Stimulated activated CD4-positive, alpha-beta T cell treated with anti-CD3 and anti-CD28 coated beads, TNF-alpha, amount 100 ng/mL, for 4 hours (primary cell): ENCODE measurements at regions not wholly inside any gene's neighbourhood (a gene's known extent, or its start where the extent isn't known, plus 50 kb on each side); places are given as distances from the start of the nearest gene placed in this dataset.

Source experiments
- DNase-seq, 3 experiments: peaks; one replicate each; pipeline ENCODE4 v3.0.0-alpha.2; 2020; ENCODE audit warnings: low read depth in 3 of 3

DNA sequence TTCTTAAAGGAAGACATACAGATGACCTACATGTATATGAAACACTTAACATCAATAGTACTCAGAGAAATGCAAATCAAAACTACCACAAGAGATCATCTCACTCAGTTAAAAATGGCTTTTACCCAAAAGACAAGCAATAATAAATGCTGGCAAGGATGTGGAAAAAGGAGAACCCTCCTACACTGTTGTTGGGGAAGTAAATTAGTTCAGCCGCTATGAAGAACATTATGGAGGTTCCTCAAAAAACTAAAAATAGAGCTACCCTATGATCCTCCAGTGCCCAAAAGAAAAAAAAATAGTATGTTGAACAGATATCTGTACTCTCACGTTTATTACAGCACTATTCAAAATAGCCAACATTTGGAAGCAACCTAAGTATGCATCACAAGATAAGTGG lies 1579.4 kb upstream of the TMEFF2 start:
- no peak for DNase-seq

DNA sequence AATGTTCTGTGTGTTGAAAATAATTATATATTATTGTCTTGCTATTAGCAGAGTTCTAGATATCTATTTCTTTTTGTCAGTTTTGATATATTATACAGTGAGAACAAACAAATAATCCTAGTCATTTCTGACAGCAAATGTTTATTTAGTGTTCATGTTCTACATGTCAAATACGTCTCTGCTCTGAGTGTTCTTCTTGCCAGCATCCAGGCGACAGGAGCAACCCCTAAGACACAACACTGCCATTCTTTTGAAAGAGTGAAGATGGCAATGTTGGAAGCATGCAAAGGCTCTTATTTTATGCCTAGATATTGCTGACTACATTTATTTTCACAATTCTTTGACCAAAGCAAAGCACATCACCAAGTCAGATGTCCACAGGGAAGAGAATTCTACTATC lies 1556.6 kb upstream of the TMEFF2 start:
- no peak for DNase-seq

- DNase-seq, result no peak
Observed at GRCh38 chr2:193749485-193749884, 1554.8 kb upstream of the TMEFF2 start.

DNA sequence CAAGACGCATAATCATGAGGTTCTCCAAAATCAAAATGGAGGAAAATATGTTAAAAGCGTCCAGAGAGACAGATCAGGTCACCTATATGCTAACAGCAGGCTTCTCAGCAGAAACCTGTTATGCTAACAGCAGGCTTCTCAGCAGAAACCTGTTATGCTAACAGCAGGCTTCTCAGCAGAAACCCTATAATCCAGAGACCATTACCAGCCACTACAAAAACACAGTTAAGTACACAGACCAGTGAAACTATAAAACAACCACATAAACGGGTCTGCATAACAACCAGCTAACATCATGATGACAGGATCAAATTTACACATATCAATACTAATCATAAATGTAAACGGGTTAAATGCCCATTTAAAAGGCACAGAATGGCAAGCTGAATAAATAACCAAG lies 1548.4 kb upstream of the TMEFF2 start:
- DNase-seq, result no peak

DNA sequence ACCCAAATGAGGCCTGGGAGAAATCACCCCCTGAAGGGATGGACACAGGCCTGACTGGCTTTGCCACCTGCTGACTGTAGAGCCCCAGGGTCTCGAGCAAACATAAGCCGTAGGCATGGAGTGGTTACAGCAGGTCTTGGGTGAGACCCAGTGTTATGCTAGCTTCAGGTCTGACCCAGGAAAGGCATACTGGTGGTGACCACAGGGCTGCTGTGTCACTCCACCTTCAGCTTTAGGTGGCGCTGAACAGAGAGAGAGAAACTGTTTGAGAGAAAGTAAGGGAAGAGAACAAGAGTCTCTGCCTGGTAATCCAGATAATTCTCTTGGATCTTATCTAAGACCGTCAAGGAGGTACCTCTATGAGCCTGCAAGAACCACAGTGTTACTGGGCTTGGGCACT lies 1544.2 kb upstream of the TMEFF2 start:
- DNase-seq, result no peak

GRCh38 chr2:193712912-193713311 lies 1518.2 kb upstream of the TMEFF2 start:
- DNase-seq, result no peak

DNA sequence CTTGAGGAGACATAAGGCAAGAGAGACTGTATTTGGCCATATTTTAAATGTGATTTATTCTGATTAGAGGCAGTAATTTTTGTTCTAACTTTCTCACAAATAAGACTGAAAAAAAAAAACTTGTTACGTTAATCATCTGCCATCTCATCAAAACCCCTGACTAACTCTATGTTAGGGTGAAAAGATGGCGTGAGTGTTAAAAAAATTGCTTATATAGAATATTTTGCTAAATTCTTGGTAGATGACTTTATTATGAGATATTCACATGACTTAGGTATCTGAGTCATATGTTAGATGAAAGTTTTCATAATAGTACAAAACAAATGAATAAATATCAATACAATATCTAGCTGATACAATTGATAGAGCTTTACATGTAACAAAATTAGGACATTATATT lies 1508.7 kb upstream of the TMEFF2 start:
- DNase-seq, result no peak

DNA sequence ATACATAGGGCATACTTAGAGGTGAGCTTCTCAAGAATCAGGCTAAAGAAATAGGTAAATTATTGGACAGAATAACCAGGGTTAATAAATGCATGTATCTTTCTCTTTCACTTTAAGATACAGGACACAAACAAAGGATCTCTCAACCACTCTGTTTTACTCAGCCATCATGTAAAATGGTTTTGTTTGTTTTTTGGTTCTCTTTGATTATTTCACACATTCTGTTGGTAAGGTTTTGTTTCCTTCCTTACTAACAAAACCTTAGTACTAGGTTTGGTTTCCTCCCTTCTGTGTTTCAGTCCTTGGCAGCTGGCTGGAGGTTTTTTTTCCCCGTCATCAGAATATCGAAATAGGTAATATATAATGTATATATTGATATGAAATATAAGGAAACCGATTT lies 1506.8 kb upstream of the TMEFF2 start:
- DNase-seq, result no peak

GRCh38 chr2:193695367-193695766 lies 1500.6 kb upstream of the TMEFF2 start:
- no peak for DNase-seq

- DNase-seq, result no peak
Observed at GRCh38 chr2:193693758-193694157, 1499.0 kb upstream of the TMEFF2 start.

DNA sequence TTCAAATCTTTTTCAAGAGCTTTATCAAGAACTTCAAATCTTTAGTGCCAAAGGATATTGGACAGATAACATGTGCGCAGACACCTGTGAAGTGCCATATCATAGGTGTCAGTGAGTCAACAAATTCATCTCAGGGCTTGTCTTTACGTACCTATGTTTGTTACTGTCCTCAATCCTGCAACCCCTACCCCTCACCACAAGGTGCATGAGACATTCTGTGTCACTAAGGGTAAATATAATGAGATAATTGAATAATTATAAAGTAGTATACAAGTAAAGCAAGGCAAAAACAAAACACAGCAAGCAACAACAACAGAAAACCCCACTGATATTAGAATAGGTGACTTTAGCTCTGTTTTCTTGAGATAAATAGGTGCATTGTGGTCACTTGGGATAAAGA lies 1495.8 kb upstream of the TMEFF2 start:
- DNase-seq, result no peak

- no peak for DNase-seq
Observed at GRCh38 chr2:193687195-193687594, 1492.5 kb upstream of the TMEFF2 start.

DNA sequence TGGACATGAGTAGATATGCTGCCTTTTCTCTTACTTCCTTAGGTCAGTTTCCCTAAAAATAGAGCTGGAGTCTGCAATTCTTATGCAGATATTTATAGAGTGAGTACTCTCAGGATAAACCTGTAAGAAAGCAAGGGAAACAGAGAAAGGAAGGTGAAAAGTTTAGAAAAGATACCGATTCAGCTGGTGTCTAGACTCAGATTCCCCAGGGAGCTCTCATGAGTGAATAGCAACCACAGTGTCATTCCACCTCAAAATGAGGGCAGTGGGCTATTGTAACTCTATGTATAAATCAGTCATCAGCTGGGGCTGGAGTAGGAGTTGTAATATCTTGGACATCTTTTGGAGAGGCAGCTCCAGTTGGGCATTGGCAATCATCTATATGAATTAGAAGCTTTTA lies 1485.1 kb upstream of the TMEFF2 start:
- no peak for DNase-seq

DNA sequence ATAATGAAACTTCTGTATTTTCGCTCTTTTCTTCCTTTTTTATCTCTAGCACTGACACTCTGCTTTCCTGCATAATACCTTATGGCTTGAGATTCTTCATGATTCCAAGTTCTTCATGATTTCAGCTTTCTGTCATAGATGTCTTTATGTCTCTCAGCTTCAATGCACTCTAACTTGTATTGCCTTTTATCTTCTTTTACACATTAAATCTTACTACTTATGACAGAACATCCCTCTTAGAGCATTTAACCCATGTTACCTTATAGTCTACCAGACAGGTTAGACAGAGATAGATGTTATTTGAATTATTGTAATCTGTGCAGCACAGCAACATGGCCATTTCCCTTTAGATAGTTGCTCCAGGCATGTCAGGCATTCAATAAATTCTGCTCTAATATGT lies 1475.7 kb upstream of the TMEFF2 start:
- no peak for DNase-seq

GRCh38 chr2:193668557-193669323 lies 1474.0 kb upstream of the TMEFF2 start:
- DNase-seq, result no peak

GRCh38 chr2:193627927-193628272 lies 1433.2 kb upstream of the TMEFF2 start:
- DNase-seq, result no peak

- DNase-seq, result no peak
Observed at GRCh38 chr2:193627187-193627926, 1432.6 kb upstream of the TMEFF2 start.

GRCh38 chr2:193608451-193608850 lies 1413.7 kb upstream of the TMEFF2 start:
- no peak for DNase-seq

- DNase-seq, result no peak
Observed at GRCh38 chr2:193590831-193591230, 1396.1 kb upstream of the TMEFF2 start.

DNA sequence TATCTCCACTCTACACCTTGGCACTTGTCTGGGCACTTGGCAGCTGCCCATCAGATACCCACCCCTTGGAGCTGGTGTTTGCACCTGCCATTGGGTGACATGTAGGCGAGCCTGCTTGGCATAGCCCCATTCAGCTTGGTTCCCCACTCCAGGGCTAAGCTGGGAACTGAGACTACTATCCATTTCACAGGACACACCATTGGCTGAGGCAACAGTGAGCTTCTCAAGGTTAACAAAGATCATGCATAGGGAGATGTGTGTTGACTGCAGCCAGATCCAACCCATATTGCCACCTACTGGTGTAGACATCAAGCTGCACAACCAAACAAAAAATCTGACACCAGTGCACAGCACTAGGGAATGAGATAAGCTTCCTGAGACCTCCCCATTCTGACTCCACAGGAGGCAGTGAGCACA lies 1389.8 kb upstream of the TMEFF2 start:
- DNase-seq, result no peak

- DNase-seq, result no peak
Observed at GRCh38 chr2:193583638-193584400, 1389.1 kb upstream of the TMEFF2 start.

GRCh38 chr2:193581807-193582206 lies 1387.1 kb upstream of the TMEFF2 start:
- DNase-seq, result no peak
